Spleen (tissue), 11 donors: ENCODE measurements at regions not wholly inside any gene's neighbourhood (a gene's known extent, or its start where the extent isn't known, plus 50 kb on each side); places are given as distances from the start of the nearest gene placed in this dataset.

ENCODE experiments used
- DNase-seq: peaks from one replicate; pipeline ENCODE4 v3.0.0-alpha.2; 2020
- H3K27ac ChIP-seq, 8 donors: fragments of 200-600 bp; sonication (generic) in 7 of 8; 1 replicate in 4 of 8; 2 replicates in 4 of 8; pipeline versions ENCODE4 v1.5.0 to v1.8.0; 2016 to 2021; ENCODE audit warnings: inconsistent platforms in 4 of 8, mild to moderate bottlenecking in 4 of 8, moderate library complexity in 1 of 8
- H3K27me3 ChIP-seq, 7 donors: fragments of 200-600 bp; sonication (generic) in 6 of 7; replicated peaks in 1 of 7; 1 replicate in 4 of 7; 2 replicates in 3 of 7; pipeline versions ENCODE4 v1.5.0 to v1.8.0; 2016 to 2021; ENCODE audit warnings: inconsistent platforms in 3 of 7, mild to moderate bottlenecking in 1 of 7
- H3K36me3 ChIP-seq, 6 donors: fragments of 200-600 bp; sonication (generic) in 5 of 6; 1 replicate in 4 of 6; 2 replicates in 2 of 6; pipeline versions ENCODE4 v1.5.0 to v1.8.0; 2016 to 2021; ENCODE audit warnings: inconsistent platforms in 2 of 6
- H3K4me1 ChIP-seq, 6 donors: fragments of 200-600 bp; sonication (generic) in 5 of 6; 1 replicate in 3 of 6; 2 replicates in 3 of 6; pipeline versions ENCODE4 v1.5.0 to v1.8.0; 2016 to 2021; ENCODE audit warnings: inconsistent platforms in 3 of 6
- H3K4me3 ChIP-seq, 8 donors: fragments of 200-600 bp; sonication (generic) in 7 of 8; 1 replicate in 4 of 8; 2 replicates in 4 of 8; pipeline versions ENCODE4 v1.5.0 to v1.8.0; 2016 to 2021; ENCODE audit warnings: inconsistent platforms in 4 of 8, mild to moderate bottlenecking in 4 of 8, moderate library complexity in 2 of 8
- H3K9me3 ChIP-seq, 8 donors: fragments of 200-600 bp; sonication (generic) in 7 of 8; 1 replicate in 4 of 8; 2 replicates in 4 of 8; pipeline versions ENCODE4 v1.5.0 to v1.8.0; 2016 to 2021; ENCODE audit warnings: inconsistent platforms in 4 of 8
- CTCF ChIP-seq, 11 experiments: fragments of 200-600 bp in 7 of 11; fragments of 450-650 bp in 4 of 11; sonication (generic) in 4 of 11; IDR thresholded peaks in 8 of 11; conservative IDR thresholded peaks in 3 of 11; 1 replicate in 7 of 11; 2 replicates in 4 of 11; pipeline versions ENCODE4 v1.4.0 to v1.8.0; 2016 to 2021; ENCODE audit warnings: antibody characterized with exemption in 11 of 11, inconsistent platforms in 4 of 11, mild to moderate bottlenecking in 1 of 11
- POLR2A ChIP-seq, 3 donors: fragments of 450-650 bp; IDR thresholded peaks; one replicate each; pipeline ENCODE4 v1.5.1; 2017; ENCODE audit warnings: antibody characterized with exemption in 3 of 3, mild to moderate bottlenecking in 1 of 3
- POLR2AphosphoS5 ChIP-seq, 3 donors: sonication (generic); formaldehyde crosslinking; IDR thresholded peaks; one replicate each; pipeline ENCODE4 v1.5.1; 2017; ENCODE audit warnings: antibody characterized with exemption in 3 of 3
- WGBS, 5 donors: extraction: QIAGEN DNeasy Blood & Tissue Kit in 3 of 5; methylation state at CpG; one replicate each; pipeline versions ENCODE4 v1.1.5 to v1.1.7; 2013 to 2018; 5-methylcytosine and 5-hydroxymethylcytosine counted together
- intact Hi-C: fragments of 100-400 bp; cut with DNase I; formaldehyde crosslinking; loops from one replicate; pipeline ENCODE4 v1.15.0; 2023; ENCODE audit warnings: low total_unique reads
- donor health status: healthy with polysubstance abuse.
- donor health status: DM: no; HTN: no; CAD: no; lungs with moderate emphysema.
- donor health status: DM: no; HTN: no; CAD: no.
- donor health status: Bipolar disorder and iron deficiency.
- donor health status: healthy.
- donor health status: DM: no; HTN: no; CAD: no.
- donor health status: DM: yes; HTN: yes; CAD: no.

DNA sequence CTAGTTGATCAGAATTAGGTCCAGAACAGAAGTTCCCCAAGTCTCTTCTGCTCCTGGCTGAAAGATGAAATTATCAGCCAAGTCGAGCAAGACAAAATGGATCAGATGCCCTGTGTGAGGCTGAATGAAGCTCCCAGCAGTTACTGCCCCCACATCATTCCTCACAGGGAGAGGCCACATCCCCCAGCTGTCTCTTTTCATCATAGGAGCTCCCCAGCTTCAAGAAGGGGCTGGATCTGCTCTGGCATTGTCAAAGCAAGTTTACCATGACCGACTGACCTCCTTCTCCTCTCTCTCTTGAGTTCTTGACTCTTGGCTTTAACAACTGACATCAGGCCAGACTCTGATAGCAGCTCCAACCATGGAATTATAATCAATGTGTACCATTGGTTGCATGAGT, 133.3 kb upstream of the RAD23B start:
- WGBS, 5 donors, result 62 to 81% (median 69%) methylated on average over 2 of the region's 2 CpGs
- intact Hi-C loops, result no loop called here
- no peaks in the 10 kb centered on the region for H3K27me3 ChIP-seq
- DNase-seq, result no peak
- no peaks in the 10 kb centered on the region for H3K4me1 ChIP-seq
- H3K9me3 ChIP-seq, result peaks cover 0 to 18% (median 6%) of the 10 kb centered on the region in 8 donors
- H3K27ac ChIP-seq, result no peak overlapping the region
- TF ChIP-seq CTCF (IDR thresholded peaks at IDR 0.05 in 8 of 11, conservative IDR thresholded peaks at IDR 0.05 in 3 of 11) (no peak), POLR2AphosphoS5 (IDR thresholded peaks at IDR 0.05) (no peak), POLR2A (IDR thresholded peaks at IDR 0.05) (no peak)
- no peak overlapping the region for H3K4me3 ChIP-seq
- H3K36me3 ChIP-seq, result no peaks in the 10 kb centered on the region

DNA sequence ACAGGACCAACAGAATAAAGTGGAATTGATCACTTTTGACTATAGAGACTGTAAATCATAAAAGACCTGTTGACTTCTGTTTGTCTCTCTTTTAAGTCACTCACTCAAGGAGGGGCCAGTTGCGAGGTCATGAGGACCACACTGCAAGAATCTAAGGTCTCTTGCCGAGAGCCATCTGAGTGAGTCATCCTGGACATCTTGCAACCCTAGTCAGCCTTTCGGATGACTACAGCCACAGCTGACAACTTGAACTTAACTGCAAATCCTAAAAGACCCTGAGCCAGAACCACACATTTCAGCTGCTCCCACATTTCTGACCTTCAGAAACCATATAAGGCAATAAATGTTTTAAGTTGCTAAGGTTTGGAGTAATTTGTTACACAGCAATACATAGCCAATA, 129.7 kb upstream of the RAD23B start:
- H3K27ac ChIP-seq, result no peak overlapping the region
- no peak for DNase-seq
- WGBS, 5 donors, result 81 to 93% (median 89%) methylated on average over 3 of the region's 3 CpGs
- no peak overlapping the region for H3K4me3 ChIP-seq
- intact Hi-C loops, result no loop called here
- TF ChIP-seq CTCF (IDR thresholded peaks at IDR 0.05 in 8 of 11, conservative IDR thresholded peaks at IDR 0.05 in 3 of 11) (no peak), POLR2A (IDR thresholded peaks at IDR 0.05) (no peak), POLR2AphosphoS5 (IDR thresholded peaks at IDR 0.05) (no peak)
- no peaks in the 10 kb centered on the region for H3K4me1 ChIP-seq
- no peaks in the 10 kb centered on the region for H3K36me3 ChIP-seq
- peaks cover 0 to 18% (median 6%) of the 10 kb centered on the region in 8 donors for H3K9me3 ChIP-seq
- peaks cover 0 to 5% (median 0%) of the 10 kb centered on the region in 7 donors for H3K27me3 ChIP-seq

DNA sequence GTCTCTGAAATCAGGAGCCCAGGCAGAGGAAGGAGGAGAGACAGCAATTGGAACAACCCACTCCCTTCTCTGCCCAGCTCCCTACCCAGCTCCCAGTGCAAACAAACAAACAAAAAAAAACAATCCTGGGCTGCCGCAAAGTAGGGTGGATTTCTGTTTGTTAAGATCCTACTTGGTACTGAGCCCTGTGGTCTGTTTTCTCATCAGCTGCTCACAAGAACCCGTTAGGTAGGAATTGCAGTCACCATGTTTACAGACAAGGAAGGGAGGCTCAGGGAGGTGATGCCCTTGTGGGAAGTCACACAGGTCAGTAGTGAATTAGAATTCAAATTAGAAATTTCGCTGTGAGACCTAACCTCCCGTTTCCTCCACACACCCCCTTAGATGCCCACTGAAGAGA, 128.8 kb upstream of the RAD23B start:
- no peak overlapping the region for H3K27ac ChIP-seq
- peaks cover 0 to 7% (median 0%) of the 10 kb centered on the region in 7 donors for H3K27me3 ChIP-seq
- WGBS, 5 donors, result 67 to 89% (median 79%) methylated on average over 4 of the region's 4 CpGs
- intact Hi-C loops, result no loop called here
- peaks cover 0 to 18% (median 6%) of the 10 kb centered on the region in 8 donors for H3K9me3 ChIP-seq
- no peaks in the 10 kb centered on the region for H3K4me1 ChIP-seq
- no peaks in the 10 kb centered on the region for H3K36me3 ChIP-seq
- no peak overlapping the region for H3K4me3 ChIP-seq
- no peak for DNase-seq
- no peak for TF ChIP-seq CTCF (IDR thresholded peaks at IDR 0.05 in 8 of 11, conservative IDR thresholded peaks at IDR 0.05 in 3 of 11)
- no peak for TF ChIP-seq POLR2AphosphoS5 (IDR thresholded peaks at IDR 0.05)
- TF ChIP-seq POLR2A (IDR thresholded peaks at IDR 0.05), result no peak

- no peak overlapping the region for H3K27ac ChIP-seq
- no peak for DNase-seq
- H3K9me3 ChIP-seq, result peaks cover 0 to 18% (median 6%) of the 10 kb centered on the region in 8 donors
- no peak for TF ChIP-seq POLR2A (IDR thresholded peaks at IDR 0.05)
- TF ChIP-seq POLR2AphosphoS5 (IDR thresholded peaks at IDR 0.05), result no peak
- no peak for TF ChIP-seq CTCF (IDR thresholded peaks at IDR 0.05 in 8 of 11, conservative IDR thresholded peaks at IDR 0.05 in 3 of 11)
- 85 to 94% (median 89%) methylated on average over 3 of the region's 3 CpGs for WGBS, 5 donors
- intact Hi-C loops, result no loop called here
- no peaks in the 10 kb centered on the region for H3K36me3 ChIP-seq
- peaks cover 0 to 7% (median 0%) of the 10 kb centered on the region in 7 donors for H3K27me3 ChIP-seq
- no peak overlapping the region for H3K4me3 ChIP-seq
- no peaks in the 10 kb centered on the region for H3K4me1 ChIP-seq
These were observed 128.3 kb upstream of the RAD23B start for GRCh38 chr9:107154766-107155165.
